ENCODE measurements at regions not wholly inside any gene's neighbourhood (a gene's known extent, or its start where the extent isn't known, plus 50 kb on each side); places are given as distances from the start of the nearest gene placed in this dataset.
"Not testable (repeated sequence)": the region's sequence is repeated elsewhere in the genome, so short reads cannot be mapped to it uniquely, and the experiment has no call there.

DNA sequence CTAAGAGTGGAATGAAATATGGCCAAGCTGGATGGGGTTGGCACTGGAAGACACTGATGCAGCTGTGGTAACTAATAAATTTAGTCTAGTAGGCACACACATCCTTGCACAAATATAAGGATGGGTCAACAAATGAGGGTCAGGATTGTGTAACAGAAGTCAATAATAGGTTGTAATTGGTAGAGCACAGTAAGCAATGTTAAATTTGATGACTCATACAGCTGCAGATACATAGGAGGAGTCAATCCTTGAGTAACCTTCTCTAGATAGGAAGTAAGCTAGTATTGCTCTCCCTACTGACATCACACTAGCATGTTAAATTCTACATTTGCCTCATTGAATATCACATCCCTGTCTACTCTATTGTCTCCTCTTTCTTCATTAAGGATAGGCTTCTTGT lies 332.1 kb downstream of the PTPRC start:
- DNase-seq (ENCODE audit: low read depth in 2 of 2): no peak

DNA sequence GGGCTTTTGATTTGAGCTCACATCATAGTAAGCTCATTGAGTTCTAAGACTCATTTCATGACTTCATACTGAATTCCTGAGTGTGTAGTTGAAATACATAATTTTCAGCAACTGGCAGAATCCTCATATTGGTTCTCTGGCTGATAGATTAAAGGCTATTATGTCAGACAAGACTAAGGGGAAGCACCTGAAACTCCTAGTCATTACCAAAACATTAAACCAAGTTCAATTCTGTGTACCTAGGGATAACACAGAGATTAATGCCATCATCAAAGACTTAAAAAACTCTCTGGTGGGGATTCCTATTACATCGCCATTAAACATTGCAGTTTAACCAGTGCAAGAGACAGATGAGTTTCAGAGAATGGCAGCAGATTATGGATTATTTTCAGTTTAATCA lies 339.1 kb downstream of the PTPRC start:
- no peak for DNase-seq (ENCODE audit: low read depth in 2 of 2)

DNA sequence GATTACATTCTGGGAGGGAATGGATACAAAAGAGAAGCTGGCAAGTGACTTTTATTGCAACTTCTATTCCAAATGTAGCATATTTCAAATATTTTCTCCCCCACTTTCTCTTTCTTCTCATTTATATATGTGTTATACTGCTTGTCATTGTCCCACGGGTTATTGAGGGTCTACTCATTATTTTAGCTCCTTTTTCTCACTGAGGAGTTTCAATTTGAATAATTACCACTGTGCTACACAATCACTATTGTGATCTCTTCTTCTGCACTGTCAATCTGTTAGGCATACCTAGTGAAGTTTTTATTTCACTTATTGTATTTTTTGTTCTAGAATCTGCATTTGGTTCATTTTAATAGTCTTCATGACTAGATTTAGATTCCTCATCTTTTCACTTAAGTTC lies 339.7 kb downstream of the PTPRC start:
- no peak for DNase-seq (ENCODE audit: low read depth in 2 of 2)

DNA sequence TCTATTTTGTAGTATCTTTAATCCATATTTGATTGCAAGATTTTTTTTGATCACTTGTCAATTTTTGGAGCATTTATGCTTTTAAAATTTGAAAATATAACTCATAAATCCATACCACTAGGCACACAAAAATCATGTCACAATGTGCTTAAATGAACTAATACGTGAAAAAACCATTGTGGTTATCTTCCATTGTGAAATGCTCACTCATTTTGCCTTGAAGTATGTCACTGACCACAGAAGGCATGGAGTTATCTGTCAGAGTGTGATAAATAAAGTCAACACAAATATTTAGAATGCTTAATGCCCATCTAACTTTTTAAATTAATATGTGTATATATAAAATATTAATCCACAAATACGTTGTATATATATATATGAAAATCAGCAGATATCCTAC lies 347.2 kb downstream of the PTPRC start:
- DNase-seq (ENCODE audit: low read depth in 2 of 2): no peak

DNA sequence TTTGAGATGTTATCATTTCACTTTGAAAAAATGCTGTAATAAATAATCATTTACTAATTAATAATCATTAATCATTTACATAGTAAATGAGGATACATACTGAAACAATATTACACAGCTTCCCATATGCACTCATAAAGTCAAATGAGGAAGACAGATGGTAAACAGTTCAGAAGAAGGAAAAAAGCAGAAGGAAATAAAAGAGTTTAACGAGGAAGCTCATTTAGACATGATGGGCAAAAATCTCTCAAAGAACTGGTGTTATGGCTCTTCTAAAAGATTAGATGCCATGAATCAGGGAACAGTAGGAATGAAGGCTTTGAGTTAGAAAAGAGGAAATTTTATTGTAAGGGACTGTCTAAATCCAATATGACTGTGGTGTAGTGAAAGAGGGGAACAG lies 347.6 kb downstream of the PTPRC start:
- no peak for DNase-seq (ENCODE audit: low read depth in 2 of 2)

DNA sequence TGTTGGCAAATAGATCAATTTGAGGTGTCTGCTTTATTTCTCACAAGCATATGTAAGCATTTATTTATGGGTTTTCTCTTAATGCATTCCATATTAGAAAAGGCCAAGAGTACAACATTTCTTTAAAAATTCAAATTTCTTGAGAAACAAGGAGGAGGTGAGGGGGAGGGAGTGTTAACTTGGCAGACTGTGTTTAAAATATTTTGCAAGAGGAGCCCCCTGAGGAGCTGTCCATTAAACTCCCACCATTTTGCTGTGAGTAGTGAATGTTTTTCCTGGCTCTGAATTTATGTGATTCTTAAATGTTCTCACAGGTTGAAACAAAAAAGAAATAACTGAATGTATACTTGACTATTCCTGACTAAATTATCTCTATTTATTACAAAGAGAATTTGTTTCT lies 363.8 kb downstream of the PTPRC start:
- DNase-seq (ENCODE audit: low read depth in 2 of 2): no peak

DNA sequence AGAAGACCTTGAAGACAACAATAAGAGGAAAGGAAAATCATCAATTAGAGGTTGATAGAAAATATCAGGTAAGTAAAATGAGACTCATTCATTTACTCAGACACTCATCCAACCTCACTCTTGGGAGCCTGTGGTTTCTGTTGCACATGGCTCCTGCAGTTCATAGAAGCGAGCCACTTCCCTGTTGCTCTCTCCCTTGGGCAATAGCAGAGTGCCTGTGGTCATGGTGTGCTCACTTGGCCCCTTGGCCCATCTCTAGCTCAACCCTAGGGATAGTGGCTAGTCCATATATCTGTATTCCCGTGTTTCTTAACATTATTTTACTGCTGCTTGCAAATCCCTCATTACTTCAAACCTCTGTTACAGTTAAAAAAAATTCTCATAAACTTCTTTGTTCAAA lies 368.6 kb downstream of the PTPRC start:
- no peak for DNase-seq (ENCODE audit: low read depth in 2 of 2)

DNA sequence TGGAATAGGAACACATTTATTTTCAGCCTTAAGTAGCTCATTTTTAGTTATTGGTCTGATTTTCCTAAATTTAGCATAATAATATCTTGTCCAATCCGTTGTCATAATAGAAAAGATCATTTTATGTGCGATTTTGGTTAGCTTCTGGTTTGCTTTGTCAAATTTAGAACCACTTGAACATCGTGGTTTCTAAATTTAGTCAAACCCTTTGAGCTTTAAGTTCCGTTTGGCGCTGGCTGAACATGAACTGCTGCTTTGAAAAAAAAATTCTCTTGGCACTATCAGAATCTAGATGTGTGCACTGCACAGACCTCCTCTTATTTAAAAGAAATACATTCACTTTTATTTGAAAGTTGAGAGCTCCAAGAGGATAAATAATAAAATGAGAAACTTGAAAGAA lies 370.6 kb downstream of the PTPRC start:
- no peak for DNase-seq (ENCODE audit: low read depth in 2 of 2)

DNA sequence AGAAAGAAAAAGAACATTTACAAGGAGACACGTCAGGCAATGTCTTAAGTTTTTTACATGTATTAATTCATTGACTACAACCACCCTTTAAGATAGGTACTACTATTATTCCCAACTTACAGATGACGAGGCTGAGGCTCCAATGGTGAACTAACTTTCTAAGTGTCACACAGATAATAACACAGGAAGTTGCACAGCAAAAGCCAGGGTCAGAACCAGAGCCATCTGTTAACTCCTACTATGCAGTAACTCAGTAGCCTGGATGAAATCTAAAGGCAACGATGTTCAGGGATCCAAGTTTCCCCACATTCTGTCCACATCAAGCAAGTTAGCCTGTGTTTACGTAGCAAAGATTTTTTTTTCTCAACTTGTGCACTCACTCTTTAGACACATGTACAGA lies 371.7 kb downstream of the PTPRC start:
- no peak for DNase-seq (ENCODE audit: low read depth in 2 of 2)

DNA sequence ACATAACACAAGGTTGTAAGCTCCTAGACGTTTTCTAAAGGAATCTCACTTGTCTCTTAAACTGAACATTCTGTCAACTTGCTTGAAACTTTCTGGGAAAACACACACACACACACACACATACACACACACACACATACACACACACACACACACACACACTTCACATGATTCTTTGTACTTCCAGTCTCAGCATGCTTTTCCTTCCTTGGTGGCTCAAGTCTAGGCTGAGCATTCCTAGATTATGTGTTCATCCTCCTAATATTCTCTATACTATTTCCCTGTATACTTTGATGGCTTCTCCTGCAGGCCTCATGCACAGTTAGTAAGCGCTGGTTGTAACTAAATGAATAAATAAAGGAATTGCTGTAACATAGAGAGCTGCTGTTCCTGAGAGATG lies 372.1 kb downstream of the PTPRC start:
- DNase-seq (ENCODE audit: low read depth in 2 of 2): no peak

DNA sequence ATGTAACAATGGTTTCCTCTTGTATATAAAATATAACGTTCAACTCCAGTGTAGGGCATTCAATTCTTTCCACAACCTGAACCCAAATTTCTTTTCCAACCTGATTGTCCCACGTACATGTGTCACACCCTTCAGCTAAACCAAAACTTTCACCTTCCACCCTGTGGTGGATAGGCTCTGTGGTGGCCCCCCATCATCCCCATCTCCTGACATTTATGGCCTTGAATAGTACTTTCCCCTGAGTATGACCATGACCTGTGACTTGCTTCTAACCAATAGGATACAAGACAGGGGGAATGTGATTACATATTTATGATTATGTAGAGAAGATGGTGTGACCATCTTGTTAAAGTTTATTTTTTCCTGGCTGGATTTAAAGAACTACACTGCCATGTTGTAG lies 377.0 kb downstream of the PTPRC start:
- DNase-seq (ENCODE audit: low read depth in 2 of 2): no peak

DNA sequence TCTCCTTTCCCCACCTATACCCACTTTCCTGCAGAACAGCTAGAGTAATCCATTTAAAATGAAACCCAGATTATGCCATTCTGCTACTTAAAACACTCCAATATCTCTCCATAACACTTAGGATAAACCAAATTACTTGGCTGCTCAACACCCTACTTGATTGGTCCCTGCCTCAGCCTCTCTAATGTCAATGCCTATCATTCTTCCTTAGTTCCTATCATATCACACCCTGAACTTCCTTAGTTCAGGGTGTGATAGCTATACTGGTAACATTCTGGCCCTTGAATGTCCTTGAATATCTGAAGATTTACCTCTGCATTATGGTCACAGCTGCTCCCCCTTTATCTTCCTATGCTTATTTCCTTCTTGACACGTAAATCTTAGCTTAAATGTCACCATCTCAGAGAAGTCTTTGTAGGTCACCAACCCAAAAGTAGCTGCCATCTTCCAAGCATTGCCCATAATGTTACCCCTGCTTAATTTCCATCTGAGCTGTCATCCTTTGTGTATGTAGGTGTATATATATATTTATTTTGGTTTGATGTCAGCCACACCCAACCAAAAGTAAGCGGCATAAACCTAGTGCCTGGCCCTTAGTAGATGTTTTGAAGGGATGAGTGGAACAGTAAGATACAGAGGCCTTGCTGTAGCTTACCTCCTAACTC lies 379.8 kb downstream of the PTPRC start:
- DNase-seq (ENCODE audit: low read depth in 2 of 2): no peak

DNA sequence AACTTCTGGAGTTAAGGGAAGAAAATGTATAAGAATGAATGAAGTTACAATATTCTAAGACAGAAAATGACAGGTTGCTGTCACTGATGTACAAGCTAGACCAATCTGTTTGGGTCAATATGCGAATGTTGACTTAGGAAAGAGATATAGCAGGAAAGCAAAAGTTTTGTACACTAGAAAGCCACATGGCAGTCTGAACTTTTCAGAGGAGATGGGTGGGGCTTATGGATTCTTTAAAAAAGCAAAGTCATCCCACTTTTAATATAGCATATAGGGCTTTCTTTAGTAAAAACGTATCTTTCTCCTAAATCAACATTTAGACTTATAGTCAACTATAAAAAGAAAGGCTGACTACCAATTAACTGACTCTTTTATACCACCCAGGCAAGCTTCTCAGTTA lies 381.2 kb downstream of the PTPRC start:
- no peak for DNase-seq (ENCODE audit: low read depth in 2 of 2)

DNA sequence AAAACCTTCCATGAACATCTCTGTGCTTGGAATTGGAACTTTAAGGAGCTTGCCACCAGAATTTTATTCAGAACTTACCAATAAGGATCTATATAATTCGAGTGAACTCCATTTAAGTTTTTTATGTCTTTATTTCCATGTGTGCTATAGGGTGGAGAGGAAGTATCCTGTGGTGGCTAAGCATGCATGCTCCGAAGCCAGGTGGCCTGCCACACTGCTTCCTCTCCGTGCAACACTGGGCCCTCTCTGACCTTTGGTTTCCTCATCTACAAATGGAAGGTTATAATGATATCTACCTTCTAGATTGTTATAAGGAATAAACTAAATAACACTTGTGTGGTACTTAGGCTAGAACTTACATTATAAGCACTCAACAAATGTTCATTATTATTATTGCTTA lies 382.1 kb downstream of the PTPRC start:
- no peak for DNase-seq (ENCODE audit: low read depth in 2 of 2)

DNA sequence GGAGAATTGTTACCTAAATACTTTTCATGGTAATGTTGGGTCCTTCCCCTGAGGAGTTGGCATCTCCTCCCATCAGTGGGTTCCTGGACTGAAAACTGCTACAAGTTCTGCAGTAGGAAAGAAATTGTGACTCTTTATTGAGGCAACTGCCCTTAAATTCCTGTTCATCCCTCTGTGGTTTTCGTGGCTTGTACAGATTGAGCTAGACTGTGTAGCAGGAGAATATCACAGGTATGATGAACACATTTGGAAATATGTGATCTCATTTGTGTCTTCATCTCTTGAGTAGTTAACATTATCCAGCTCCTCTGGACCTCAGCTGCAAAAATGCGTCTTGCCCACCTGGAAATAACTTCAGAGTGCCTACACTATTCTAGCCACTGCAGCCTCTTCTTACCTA lies 390.6 kb downstream of the PTPRC start:
- no peak for DNase-seq (ENCODE audit: low read depth in 2 of 2)

DNA sequence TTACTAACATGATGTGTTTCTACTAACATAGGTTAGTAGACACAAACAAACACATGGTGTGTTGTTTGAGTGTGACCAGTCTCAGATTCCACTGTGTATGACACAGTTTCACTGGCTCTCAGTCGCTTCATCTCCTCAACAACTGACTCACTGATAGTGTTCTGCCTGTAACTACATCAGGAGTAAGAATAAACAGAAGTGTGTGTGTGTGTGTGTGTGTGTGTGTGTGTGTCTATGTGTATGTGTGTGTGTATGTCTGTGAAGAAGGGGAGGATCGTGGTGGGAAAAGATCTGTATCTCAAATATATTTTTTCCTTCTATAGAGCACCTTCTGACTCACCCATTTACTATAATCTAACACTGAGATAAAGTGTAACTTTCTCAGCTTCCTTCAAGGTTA lies 391.0 kb downstream of the PTPRC start:
- no peak for DNase-seq (ENCODE audit: low read depth in 2 of 2)

DNA sequence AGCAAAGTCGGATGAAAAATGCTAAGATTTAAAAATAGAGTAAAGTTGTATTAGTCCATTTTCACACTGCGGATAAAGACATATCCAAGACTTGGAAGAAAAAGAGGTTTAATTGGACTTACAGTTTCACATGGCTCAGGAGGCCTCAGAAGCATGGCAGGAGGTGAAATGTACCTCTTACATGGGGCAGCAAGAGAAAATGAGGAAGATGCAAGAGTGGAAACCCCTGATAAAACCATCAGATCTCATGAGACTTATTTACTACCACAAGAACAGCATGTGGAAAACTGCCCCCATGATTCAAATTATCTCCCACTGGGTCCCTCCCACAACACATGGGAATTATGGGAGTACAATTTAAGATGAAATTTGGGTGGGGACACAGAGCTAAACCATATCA lies 391.7 kb downstream of the PTPRC start:
- DNase-seq (ENCODE audit: low read depth in 2 of 2): not testable (repeated sequence)

DNA sequence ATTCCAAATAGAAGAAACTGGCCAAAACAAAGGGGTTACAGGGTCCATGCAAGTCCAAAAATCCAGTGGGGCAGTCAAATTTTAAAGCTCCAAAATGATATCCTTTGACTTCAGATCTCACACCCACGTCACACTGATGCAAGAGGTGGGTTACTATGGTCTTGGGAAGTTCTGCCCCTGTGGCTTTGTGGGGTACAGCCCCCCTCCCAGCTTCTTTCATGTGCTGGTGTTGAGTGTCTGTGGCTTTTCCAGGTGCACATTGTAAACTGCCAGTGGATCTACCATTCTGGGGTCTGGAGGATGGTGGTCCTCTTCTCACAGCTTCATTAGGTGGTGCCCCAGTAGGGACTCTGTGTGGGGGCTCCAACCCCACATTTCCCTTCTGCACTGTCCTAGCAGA lies 392.3 kb downstream of the PTPRC start:
- not testable (repeated sequence) for DNase-seq (ENCODE audit: low read depth in 2 of 2)

DNA sequence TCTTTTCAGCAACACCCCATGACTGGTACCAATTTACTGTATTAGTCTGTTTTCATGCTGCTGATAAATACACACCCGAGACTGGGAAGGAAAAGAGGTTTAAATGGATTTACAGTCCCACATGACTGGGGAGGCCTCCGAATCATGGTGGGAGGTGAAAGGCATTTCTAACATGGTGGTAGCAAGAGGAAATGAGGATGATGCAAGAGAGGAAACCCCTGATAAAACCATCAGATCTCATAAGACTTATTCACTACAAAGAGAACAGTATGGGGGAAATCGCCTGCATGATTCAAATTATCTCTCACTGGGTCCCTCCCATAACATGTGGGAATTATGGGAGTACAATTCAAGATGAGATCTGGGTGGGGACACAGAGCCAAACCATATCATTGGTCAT lies 393.6 kb downstream of the PTPRC start:
- not testable (repeated sequence) for DNase-seq (ENCODE audit: low read depth in 2 of 2)

DNA sequence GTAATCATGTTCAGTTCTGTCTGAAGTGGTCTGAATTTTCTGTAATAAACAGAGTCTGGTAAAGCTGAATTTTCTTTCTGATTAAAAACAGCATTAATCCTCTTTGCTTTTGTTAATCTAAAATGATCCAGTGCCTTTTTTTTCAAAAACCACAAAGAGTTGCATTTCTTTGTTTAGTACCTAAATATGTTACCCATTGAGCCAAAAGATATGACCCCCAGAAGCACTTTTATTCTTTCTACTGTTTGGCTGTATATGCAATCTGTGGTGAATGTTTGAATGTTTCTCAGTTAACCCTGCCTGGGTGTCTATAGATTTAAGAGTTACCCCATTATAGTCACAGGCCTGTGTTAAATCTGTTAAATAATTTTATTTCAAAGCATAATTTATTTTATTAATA lies 394.8 kb downstream of the PTPRC start:
- DNase-seq (ENCODE audit: low read depth in 2 of 2): no peak

DNA sequence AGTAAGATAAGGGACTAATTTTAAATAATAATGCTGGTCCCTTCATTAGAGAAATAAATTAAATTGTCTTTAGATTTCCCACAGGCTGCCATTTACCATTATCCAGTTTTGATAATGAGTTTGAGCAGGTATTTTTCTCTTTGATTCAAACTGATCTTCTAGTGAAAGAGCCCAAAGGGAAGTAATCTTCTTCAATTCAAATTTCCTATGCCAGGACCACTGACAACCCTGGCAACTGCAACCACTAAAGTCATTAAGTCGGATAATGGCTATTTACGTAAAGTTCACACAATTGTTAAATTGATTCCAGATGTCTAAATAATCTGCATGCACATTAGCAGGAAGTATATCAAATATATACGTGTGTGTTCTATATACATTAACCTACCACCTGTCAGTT lies 399.3 kb downstream of the PTPRC start:
- DNase-seq (ENCODE audit: low read depth in 2 of 2): no peak

DNA sequence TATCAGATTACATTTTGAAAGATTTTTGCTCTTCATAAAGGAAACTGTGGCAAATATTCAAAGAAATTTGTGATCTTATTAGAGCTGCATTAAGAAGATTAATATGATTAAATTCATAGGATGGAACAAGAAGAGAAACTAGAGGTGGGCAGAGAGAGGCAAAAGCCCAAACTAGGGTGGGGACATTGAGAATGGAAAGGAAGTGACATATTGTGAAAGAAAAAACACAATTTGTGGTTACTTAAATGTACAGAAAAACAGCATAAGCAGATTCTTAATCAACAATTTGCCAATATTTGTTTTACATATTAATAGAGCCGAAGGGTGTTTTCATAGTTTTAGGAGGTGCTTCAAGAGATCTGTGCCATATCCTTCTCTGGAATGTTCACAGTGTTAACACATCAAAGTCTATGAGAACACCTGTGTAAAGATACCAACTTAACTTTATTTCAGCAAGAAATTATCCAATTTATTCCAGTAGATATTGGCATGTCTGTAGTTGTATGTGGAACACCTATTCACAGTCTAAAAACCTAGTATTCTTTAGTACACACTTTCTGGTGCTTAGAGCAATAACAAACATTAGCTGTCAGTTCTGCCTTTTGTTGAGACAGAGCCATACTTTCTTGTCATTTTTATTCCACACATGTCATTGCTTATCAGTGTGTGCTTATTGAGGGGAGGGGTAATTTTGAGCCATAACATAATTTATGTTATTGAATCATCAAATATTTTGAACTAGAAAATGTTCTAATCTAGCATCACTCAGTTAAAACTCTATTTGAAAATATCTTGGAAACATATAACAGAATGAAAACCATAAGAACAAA lies 401.5 kb downstream of the PTPRC start:
- no peak for DNase-seq (ENCODE audit: low read depth in 2 of 2)

DNA sequence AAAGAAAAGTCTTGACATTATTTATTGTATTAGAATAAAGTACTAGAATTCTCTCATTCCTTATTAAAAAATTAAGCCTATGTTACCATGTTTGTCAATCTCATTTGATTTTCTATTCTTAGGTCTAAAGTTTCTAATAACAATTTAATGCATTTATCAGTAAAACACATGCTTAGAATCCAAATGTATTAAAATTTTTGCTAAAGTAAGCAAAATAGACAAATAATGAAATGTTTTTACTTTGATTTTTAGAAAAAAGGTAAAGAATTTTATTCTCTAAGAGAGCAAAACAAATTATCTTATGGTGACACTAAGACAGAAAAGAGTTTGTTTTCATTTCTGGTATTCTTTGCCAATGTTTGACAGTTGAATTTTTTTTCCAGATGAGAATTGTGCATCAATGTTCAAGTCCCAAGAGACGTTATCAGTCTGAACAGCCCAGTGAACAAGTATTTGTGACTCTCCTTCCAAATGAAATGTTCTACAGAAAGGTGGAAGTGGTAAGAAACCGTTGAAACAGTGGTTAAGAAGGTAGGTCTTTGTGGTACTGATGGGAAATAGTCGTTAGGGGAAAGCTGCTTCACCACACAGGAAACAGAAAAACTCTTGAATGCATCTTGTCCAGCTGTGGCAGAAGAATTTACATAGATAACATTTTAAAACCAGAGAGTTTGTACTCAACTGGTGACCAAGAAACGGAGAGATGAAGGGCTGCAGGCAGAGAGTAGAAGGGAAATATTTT lies 402.5 kb downstream of the PTPRC start:
- no peak for DNase-seq (ENCODE audit: low read depth in 2 of 2)
